HG03196 (cell line): ENCODE measurements at regions not wholly inside any gene's neighbourhood (a gene's known extent, or its start where the extent isn't known, plus 50 kb on each side); places are given as distances from the start of the nearest gene placed in this dataset.

Source experiments
- ATAC-seq: cut with Tn5 transposase; IDR thresholded peaks from one replicate; pipeline ENCODE4 v1.9.1; 2021; ENCODE audit not compliant: unreplicated experiment

GRCh38 chr10:124346831-124347230 is 71.9 kb downstream of the OAT start:
- no peak for ATAC-seq

- no peak for ATAC-seq
Observed at GRCh38 chr10:124345521-124345920, 73.2 kb downstream of the OAT start.

- ATAC-seq = no peak
Observed at GRCh38 chr10:124344931-124345330, 73.8 kb downstream of the OAT start.

- ATAC-seq = no peak
Observed at GRCh38 chr10:124344266-124344590, 74.5 kb downstream of the OAT start.

- no peak for ATAC-seq
Observed at GRCh38 chr10:124343351-124344265, 75.1 kb downstream of the OAT start.

- ATAC-seq = no peak
Observed at GRCh38 chr10:124342821-124343170, 75.9 kb downstream of the OAT start.

GRCh38 chr10:124342136-124342820 is 76.4 kb downstream of the OAT start:
- no peak for ATAC-seq

GRCh38 chr10:124341768-124342135 is 77.0 kb downstream of the OAT start:
- no peak for ATAC-seq

- no peak for ATAC-seq
Observed at GRCh38 chr10:124340033-124340760, 78.5 kb downstream of the OAT start.

- no peak for ATAC-seq
Observed at GRCh38 chr10:124339119-124340032, 79.3 kb downstream of the OAT start.

GRCh38 chr10:124338276-124338925 is 80.3 kb downstream of the OAT start:
- ATAC-seq = no peak

- no peak for ATAC-seq
Observed at GRCh38 chr10:124336186-124336585, 82.5 kb downstream of the OAT start.

GRCh38 chr10:124333931-124334330 is 84.8 kb downstream of the OAT start:
- ATAC-seq = no peak

- ATAC-seq = no peak
Observed at GRCh38 chr10:124332426-124332825, 86.3 kb downstream of the OAT start.

GRCh38 chr10:124329941-124330340 is 88.8 kb downstream of the OAT start:
- no peak for ATAC-seq

- no peak for ATAC-seq
Observed at GRCh38 chr10:124329362-124329761, 89.4 kb downstream of the OAT start.

- ATAC-seq = no peak
Observed at GRCh38 chr10:124328477-124329220, 90.1 kb downstream of the OAT start.

- ATAC-seq = no peak
Observed at GRCh38 chr10:124325998-124326636, 92.6 kb downstream of the OAT start.

GRCh38 chr10:124325633-124325914 is 93.1 kb downstream of the OAT start:
- ATAC-seq = no peak
